SK-N-SH (cell line): ENCODE measurements at regions not wholly inside any gene's neighbourhood (a gene's known extent, or its start where the extent isn't known, plus 50 kb on each side); places are given as distances from the start of the nearest gene placed in this dataset.

Experiments
- CTCF ChIA-PET: fragments of 300-600, 350-600 bp; formaldehyde crosslinking; extraction: SDS; loops from one replicate; lab custom pipeline; 2021; lab: Yijun Ruan, JAX
- POLR2A ChIA-PET: fragments of 350-600 bp; sonication (Branson Sonifier 250); formaldehyde crosslinking; extraction: SDS; loops from one replicate; lab custom pipeline; 2020; ENCODE audit warnings: antibody characterized with exemption, inconsistent platforms; lab: Yijun Ruan, JAX
- DNase-seq: peaks from one replicate; pipeline ENCODE4 v3.0.0; 2012
- H2AFZ ChIP-seq: fragments of 200-600 bp; sonication (generic); 2 replicates; pipeline ENCODE4 v1.8.1; 2016; ENCODE audit warnings: antibody characterized with exemption, mild to moderate bottlenecking, low read depth
- H3F3A ChIP-seq: fragments of 200-600 bp; sonication (generic); replicated peaks from 2 replicates; pipeline ENCODE3; 2016; ENCODE audit warnings: antibody characterized with exemption, mild to moderate bottlenecking; ENCODE audit not compliant: insufficient read depth
- H3K27ac ChIP-seq, 2 experiments: fragments of 200-500 bp in 1 of 2; fragments of 200-600 bp in 1 of 2; sonication (Bioruptor generic) in 1 of 2; sonication (generic), shearing (Covaris generic) in 1 of 2; 2 replicates each; pipeline versions ENCODE4 v1.5.1 to v1.6.1; 2014 to 2016; ENCODE audit warnings: low read depth in 2 of 2, inconsistent platforms in 1 of 2, low read length in 1 of 2, mild to moderate bottlenecking in 1 of 2, mixed read lengths in 1 of 2
- H3K27me3 ChIP-seq: fragments of 200-600 bp; sonication (generic), shearing (Covaris generic); 2 replicates; pipeline ENCODE4 v1.6.1; 2016; ENCODE audit warnings: mixed run types; ENCODE audit not compliant: insufficient read depth
- H3K36me3 ChIP-seq, 2 experiments: fragments of 200-500 bp in 1 of 2; fragments of 200-600 bp in 1 of 2; sonication (Bioruptor generic) in 1 of 2; sonication (generic) in 1 of 2; replicated peaks in 1 of 2; 2 replicates each; pipeline versions ENCODE3 to v1.5.1; 2014 to 2016; ENCODE audit warnings: low read length in 1 of 2, mild to moderate bottlenecking in 1 of 2; ENCODE audit not compliant: insufficient read depth in 2 of 2, control insufficient read depth in 1 of 2
- H3K4me1 ChIP-seq, 2 experiments: fragments of 200-500 bp in 1 of 2; fragments of 200-600 bp in 1 of 2; sonication (Bioruptor generic) in 1 of 2; sonication (generic), shearing (Covaris generic) in 1 of 2; 2 replicates each; pipeline versions ENCODE4 v1.5.1 to v1.6.1; 2014 to 2016; ENCODE audit warnings: low read depth in 1 of 2, low read length in 1 of 2, mixed run types in 1 of 2; ENCODE audit not compliant: insufficient read depth in 2 of 2, control insufficient read depth in 1 of 2
- H3K4me2 ChIP-seq: fragments of 200-600 bp; sonication (generic), shearing (Covaris generic); 2 replicates; pipeline ENCODE4 v1.6.1; 2017; ENCODE audit warnings: mixed run types
- H3K4me3 ChIP-seq, 2 experiments: fragments of 200-500 bp in 1 of 2; fragments of 200-600 bp in 1 of 2; sonication (Bioruptor generic) in 1 of 2; sonication (generic), shearing (Covaris generic) in 1 of 2; 2 replicates each; pipeline versions ENCODE4 v1.5.1 to v1.8.1; 2014 to 2016; ENCODE audit warnings: low read depth in 2 of 2, inconsistent platforms in 1 of 2, low read length in 1 of 2, mild to moderate bottlenecking in 1 of 2, mixed read lengths in 1 of 2, moderate library complexity in 1 of 2
- H3K79me2 ChIP-seq: fragments of 200-600 bp; sonication (generic); 2 replicates; pipeline ENCODE4 v1.8.1; 2017; ENCODE audit warnings: mild to moderate bottlenecking; ENCODE audit not compliant: insufficient read depth
- H3K9ac ChIP-seq: fragments of 200-600 bp; sonication (generic); 2 replicates; pipeline ENCODE4 v1.6.1; 2017; ENCODE audit warnings: mixed run types
- H3K9me2 ChIP-seq: fragments of 200-600 bp; sonication (generic); 2 replicates; pipeline ENCODE4 v1.6.1; 2017; ENCODE audit warnings: mixed run types
- H3K9me3 ChIP-seq: fragments of 200-600 bp; sonication (generic); 2 replicates; pipeline ENCODE4 v1.6.1; 2017; ENCODE audit warnings: mixed run types, mild to moderate bottlenecking, moderate library complexity
- H4K20me1 ChIP-seq: fragments of 200-600 bp; sonication (generic); 2 replicates; pipeline ENCODE4 v1.6.1; 2017; ENCODE audit warnings: mild to moderate bottlenecking, mixed run types; ENCODE audit not compliant: insufficient read depth
- CHD2 ChIP-seq: fragments of 150-350 bp; IDR thresholded peaks from 2 replicates; pipeline ENCODE4 v1.6.1; 2018; ENCODE audit warnings: low read length; ENCODE audit not compliant: partially characterized antibody
- CTCF ChIP-seq: fragments of 200-600 bp; sonication (generic); IDR thresholded peaks from 2 replicates; pipeline ENCODE4 v1.6.1; 2017; ENCODE audit warnings: antibody characterized with exemption, mild to moderate bottlenecking, moderate library complexity
- ELF1 ChIP-seq: IDR thresholded peaks from 2 replicates; pipeline ENCODE4 v1.4.0; 2012
- FOXJ3 ChIP-seq: sonication (generic); formaldehyde crosslinking; IDR thresholded peaks from 2 replicates; pipeline ENCODE4 v1.5.1; 2020; ENCODE audit warnings: mild to moderate bottlenecking, missing genetic modification reagents
- FOXM1 ChIP-seq: IDR thresholded peaks from 2 replicates; pipeline ENCODE4 v1.4.0; 2012; ENCODE audit warnings: low read depth, mild to moderate bottlenecking
- GABPA ChIP-seq: IDR thresholded peaks from 2 replicates; pipeline ENCODE4 v1.4.0; 2012; ENCODE audit warnings: low read depth, mild to moderate bottlenecking
- IRF3 ChIP-seq: fragments of 150-350 bp; IDR thresholded peaks from 2 replicates; pipeline ENCODE4 v1.6.1; 2016; ENCODE audit warnings: mild to moderate bottlenecking, low read depth, low read length
- JUND ChIP-seq: IDR thresholded peaks from 2 replicates; pipeline ENCODE4 v1.4.0; 2012
- MEF2A ChIP-seq: IDR thresholded peaks from 2 replicates; pipeline ENCODE4 v1.4.0; 2012; ENCODE audit warnings: low read depth, borderline replicate concordance
- NFIC ChIP-seq: IDR thresholded peaks from 2 replicates; pipeline ENCODE4 v1.4.0; 2012; ENCODE audit warnings: borderline replicate concordance
- POLR2AphosphoS5 ChIP-seq: IDR thresholded peaks from 2 replicates; pipeline ENCODE4 v1.6.1; 2012; ENCODE audit warnings: low read depth, low read length
- RAD21 ChIP-seq: IDR thresholded peaks from 2 replicates; pipeline ENCODE4 v1.6.1; 2012; ENCODE audit warnings: mild to moderate bottlenecking, low read length
- RFX5 ChIP-seq: IDR thresholded peaks from 2 replicates; pipeline ENCODE4 v1.6.1; 2012; ENCODE audit warnings: mild to moderate bottlenecking, improper control_type of control experiment, low read length
- RXRA ChIP-seq: IDR thresholded peaks from 2 replicates; pipeline ENCODE4 v1.4.0; 2012; ENCODE audit warnings: low read depth, mild to moderate bottlenecking, borderline replicate concordance
- SMC3 ChIP-seq: IDR thresholded peaks from 2 replicates; pipeline ENCODE4 v1.6.1; 2012; ENCODE audit warnings: low read depth, low read length, improper control_type of control experiment
- TAF1 ChIP-seq: IDR thresholded peaks from 2 replicates; pipeline ENCODE4 v1.6.1; 2012; ENCODE audit warnings: low read depth, mild to moderate bottlenecking, low read length, moderate library complexity, borderline replicate concordance
- TEAD4 ChIP-seq: IDR thresholded peaks from 2 replicates; pipeline ENCODE4 v1.4.0; 2012; ENCODE audit warnings: mild to moderate bottlenecking, borderline replicate concordance; ENCODE audit not compliant: insufficient read depth
- USF1 ChIP-seq: IDR thresholded peaks from 2 replicates; pipeline ENCODE4 v1.4.0; 2012; ENCODE audit warnings: low read depth, borderline replicate concordance
- USF2 ChIP-seq: fragments of 150-350 bp; IDR thresholded peaks from 2 replicates; pipeline ENCODE4 v1.6.1; 2017; ENCODE audit warnings: antibody characterized with exemption, low read length, low read depth, borderline replicate concordance
- YY1 ChIP-seq: IDR thresholded peaks from 2 replicates; pipeline ENCODE4 v1.4.0; 2012; ENCODE audit warnings: low read depth, mild to moderate bottlenecking
- WGBS: methylation state at CpG from one replicate; pipeline ENCODE4 v1.1.6; 2017; ENCODE audit warnings: low lambda C conversion rate; 5-methylcytosine and 5-hydroxymethylcytosine counted together

GRCh38 chr1:104406728-104407127 is 657.0 kb downstream of the AMY1C start:
- no peak for TF ChIP-seq RFX5
- TF ChIP-seq FOXM1: no peak
- no peak for TF ChIP-seq FOXJ3 (CRISPR knock-in tag)
- no peak for TF ChIP-seq TAF1
- Histone ChIP-seq H3K4me3 (no peak overlapping the region), H3K4me2 (no peak overlapping the region), H3K27ac (no peak overlapping the region), H4K20me1 (no peaks in the 10 kb centered on the region), H3K36me3 (no peaks in the 10 kb centered on the region), H3K9me3 (no peaks in the 10 kb centered on the region; the same call in 1 of the 2 replicates), H3K27me3 (no peaks in the 10 kb centered on the region), H3K9me2 (no peaks in the 10 kb centered on the region), H3K79me2 (no peaks in the 10 kb centered on the region), H3F3A (no peaks in the 10 kb centered on the region), H3K9ac (no peak overlapping the region), H2AFZ (no peak overlapping the region), H3K4me1 (no peaks in the 10 kb centered on the region)
- CTCF ChIA-PET: no interaction called here
- no peak for DNase-seq
- WGBS: 33% methylated on average over 2 of the region's 2 CpGs
- POLR2A ChIA-PET: no interaction called here

GRCh38 chr1:104408268-104408667 is 658.6 kb downstream of the AMY1C start:
- Histone ChIP-seq H3K36me3 (no peaks in the 10 kb centered on the region), H3K9me2 (no peaks in the 10 kb centered on the region)
- WGBS: 0% methylated on average over 2 of the region's 8 CpGs

More at GRCh38 chr1:104408268-104408667, 658.6 kb downstream of the AMY1C start:
- ChIA-PET POLR2A (no interaction called here), CTCF (no interaction called here)
- Histone ChIP-seq H3K79me2 (no peaks in the 10 kb centered on the region), H3K4me3 (no peak overlapping the region), H2AFZ (no peak overlapping the region), H3K4me2 (no peak overlapping the region), H3F3A (no peaks in the 10 kb centered on the region), H4K20me1 (no peaks in the 10 kb centered on the region), H3K27me3 (no peaks in the 10 kb centered on the region), H3K4me1 (no peaks in the 10 kb centered on the region), H3K9me3 (no peaks in the 10 kb centered on the region; the same call in 1 of the 2 replicates), H3K27ac (no peak overlapping the region), H3K9ac (no peak overlapping the region)
- TF ChIP-seq RFX5 (no peak), GABPA (no peak), MEF2A (no peak), TEAD4 (no peak), NFIC (no peak), CHD2 (no peak), CTCF (no peak), YY1 (no peak), FOXM1 (no peak), POLR2AphosphoS5 (no peak), USF2 (no peak), ELF1 (no peak), SMC3 (no peak), RAD21 (no peak), JUND (no peak), IRF3 (no peak), RXRA (no peak), USF1 (no peak)
- no peak for DNase-seq
